Breast epithelium (tissue), 4 donors: ENCODE measurements at regions not wholly inside any gene's neighbourhood (a gene's known extent, or its start where the extent isn't known, plus 50 kb on each side); places are given as distances from the start of the nearest gene placed in this dataset.
A peak's percentile ranks its signal among the peaks of the same experiment; 100 is the strongest.

Experiments used
- DNase-seq, 2 donors: peaks; one replicate each; pipeline ENCODE4 v3.0.0-alpha.2; 2019; ENCODE audit warnings: low spot score in 2 of 2
- H3K27ac ChIP-seq, 2 donors: fragments of 200-600 bp; sonication (generic) in 1 of 2; one replicate each; pipeline ENCODE4 v1.5.1; 2016 to 2019; ENCODE audit warnings: mild to moderate bottlenecking in 1 of 2
- H3K27me3 ChIP-seq, 2 donors: fragments of 200-600 bp; sonication (generic) in 1 of 2; one replicate each; pipeline versions ENCODE4 v1.5.1 to v1.6.0; 2017 to 2019; ENCODE audit warnings: control low read depth in 1 of 2, mild to moderate bottlenecking in 1 of 2
- H3K36me3 ChIP-seq: fragments of 200-600 bp; one replicate; pipeline ENCODE4 v1.5.1; 2019
- H3K4me1 ChIP-seq, 2 donors: fragments of 200-600 bp; sonication (generic); one replicate each; pipeline ENCODE4 v1.5.1; 2016 to 2019; ENCODE audit warnings: control low read depth in 1 of 2
- H3K4me3 ChIP-seq, 3 donors: fragments of 200-600 bp; sonication (generic); 1 replicate in 2 of 3; 2 replicates in 1 of 3; pipeline ENCODE4 v1.5.1; 2016 to 2019; ENCODE audit warnings: mild to moderate bottlenecking in 3 of 3, moderate library complexity in 2 of 3
- H3K9me3 ChIP-seq, 2 donors: fragments of 200-600 bp; sonication (generic) in 1 of 2; one replicate each; pipeline ENCODE4 v1.5.1; 2016 to 2019; ENCODE audit warnings: control low read depth in 1 of 2
- POLR2A ChIP-seq: fragments of 450-650 bp; IDR thresholded peaks from one replicate; pipeline ENCODE4 v1.6.1; 2016; ENCODE audit warnings: antibody characterized with exemption, mild to moderate bottlenecking, moderate library complexity
- POLR2AphosphoS5 ChIP-seq, 3 donors: sonication (generic); formaldehyde crosslinking; IDR thresholded peaks; one replicate each; pipeline ENCODE4 v1.6.1; 2017; ENCODE audit warnings: antibody characterized with exemption in 3 of 3
- intact Hi-C: fragments of 100-400 bp; cut with DNase I; formaldehyde crosslinking; loops from one replicate; pipeline ENCODE4 v1.15.1; 2023; ENCODE audit warnings: low total_unique reads
- TF ChIP-seq, protein P1 (sequence below), 3 donors: fragments of 450-650 bp; IDR thresholded peaks; one replicate each; pipeline ENCODE4 v1.5.1; 2016 to 2017; ENCODE audit warnings: antibody characterized with exemption in 3 of 3, mild to moderate bottlenecking in 3 of 3, moderate library complexity in 3 of 3

DNA sequence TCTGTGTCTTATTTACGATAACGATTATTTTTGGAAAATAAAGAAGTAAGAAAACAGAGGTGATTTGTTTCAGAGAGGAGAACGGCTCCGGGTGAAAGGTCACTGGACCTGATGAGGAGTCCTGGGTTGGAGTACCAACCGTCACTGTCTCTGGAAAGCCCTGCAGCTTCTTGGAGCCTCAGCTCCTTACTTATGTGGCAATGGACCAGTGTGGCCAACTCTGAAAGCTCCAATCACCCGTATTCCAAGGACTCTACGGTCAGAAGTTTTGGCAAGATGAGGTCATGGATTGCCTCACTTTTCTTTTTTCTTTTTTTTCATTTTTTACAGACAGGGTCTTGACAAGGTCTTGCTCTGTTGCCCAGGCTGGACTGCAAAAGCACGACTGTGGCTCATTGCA is 84.8 kb downstream of the KLF4 start:
- H3K36me3 ChIP-seq = no peaks in the 10 kb centered on the region
- H3K9me3 ChIP-seq = no peaks in the 10 kb centered on the region
- no peak for TF ChIP-seq POLR2AphosphoS5 (IDR thresholded peaks at IDR 0.05)
- no peak for TF ChIP-seq POLR2A
- TF ChIP-seq, protein P1, sequence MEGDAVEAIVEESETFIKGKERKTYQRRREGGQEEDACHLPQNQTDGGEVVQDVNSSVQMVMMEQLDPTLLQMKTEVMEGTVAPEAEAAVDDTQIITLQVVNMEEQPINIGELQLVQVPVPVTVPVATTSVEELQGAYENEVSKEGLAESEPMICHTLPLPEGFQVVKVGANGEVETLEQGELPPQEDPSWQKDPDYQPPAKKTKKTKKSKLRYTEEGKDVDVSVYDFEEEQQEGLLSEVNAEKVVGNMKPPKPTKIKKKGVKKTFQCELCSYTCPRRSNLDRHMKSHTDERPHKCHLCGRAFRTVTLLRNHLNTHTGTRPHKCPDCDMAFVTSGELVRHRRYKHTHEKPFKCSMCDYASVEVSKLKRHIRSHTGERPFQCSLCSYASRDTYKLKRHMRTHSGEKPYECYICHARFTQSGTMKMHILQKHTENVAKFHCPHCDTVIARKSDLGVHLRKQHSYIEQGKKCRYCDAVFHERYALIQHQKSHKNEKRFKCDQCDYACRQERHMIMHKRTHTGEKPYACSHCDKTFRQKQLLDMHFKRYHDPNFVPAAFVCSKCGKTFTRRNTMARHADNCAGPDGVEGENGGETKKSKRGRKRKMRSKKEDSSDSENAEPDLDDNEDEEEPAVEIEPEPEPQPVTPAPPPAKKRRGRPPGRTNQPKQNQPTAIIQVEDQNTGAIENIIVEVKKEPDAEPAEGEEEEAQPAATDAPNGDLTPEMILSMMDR (IDR thresholded peaks at IDR 0.05) = no peak
- no peak overlapping the region for H3K27ac ChIP-seq
- no peaks in the 10 kb centered on the region for H3K27me3 ChIP-seq
- intact Hi-C loops = no loop called here
- H3K4me1 ChIP-seq = no peaks in the 10 kb centered on the region
- DNase-seq = no peak
- H3K4me3 ChIP-seq = no peak overlapping the region

- DNase-seq = no peak
- H3K4me1 ChIP-seq = no peaks in the 10 kb centered on the region
- intact Hi-C loops = no loop called here
- TF ChIP-seq POLR2AphosphoS5 (IDR thresholded peaks at IDR 0.05) (no peak), POLR2A (no peak)
- TF ChIP-seq, protein P1 (IDR thresholded peaks at IDR 0.05) = no peak
- no peak overlapping the region for H3K4me3 ChIP-seq
- H3K27me3 ChIP-seq = no peaks in the 10 kb centered on the region
- H3K9me3 ChIP-seq = no peaks in the 10 kb centered on the region
- H3K36me3 ChIP-seq = no peaks in the 10 kb centered on the region
- no peak overlapping the region for H3K27ac ChIP-seq
Measured at GRCh38 chr9:107404161-107404560, 85.4 kb downstream of the KLF4 start.

DNA sequence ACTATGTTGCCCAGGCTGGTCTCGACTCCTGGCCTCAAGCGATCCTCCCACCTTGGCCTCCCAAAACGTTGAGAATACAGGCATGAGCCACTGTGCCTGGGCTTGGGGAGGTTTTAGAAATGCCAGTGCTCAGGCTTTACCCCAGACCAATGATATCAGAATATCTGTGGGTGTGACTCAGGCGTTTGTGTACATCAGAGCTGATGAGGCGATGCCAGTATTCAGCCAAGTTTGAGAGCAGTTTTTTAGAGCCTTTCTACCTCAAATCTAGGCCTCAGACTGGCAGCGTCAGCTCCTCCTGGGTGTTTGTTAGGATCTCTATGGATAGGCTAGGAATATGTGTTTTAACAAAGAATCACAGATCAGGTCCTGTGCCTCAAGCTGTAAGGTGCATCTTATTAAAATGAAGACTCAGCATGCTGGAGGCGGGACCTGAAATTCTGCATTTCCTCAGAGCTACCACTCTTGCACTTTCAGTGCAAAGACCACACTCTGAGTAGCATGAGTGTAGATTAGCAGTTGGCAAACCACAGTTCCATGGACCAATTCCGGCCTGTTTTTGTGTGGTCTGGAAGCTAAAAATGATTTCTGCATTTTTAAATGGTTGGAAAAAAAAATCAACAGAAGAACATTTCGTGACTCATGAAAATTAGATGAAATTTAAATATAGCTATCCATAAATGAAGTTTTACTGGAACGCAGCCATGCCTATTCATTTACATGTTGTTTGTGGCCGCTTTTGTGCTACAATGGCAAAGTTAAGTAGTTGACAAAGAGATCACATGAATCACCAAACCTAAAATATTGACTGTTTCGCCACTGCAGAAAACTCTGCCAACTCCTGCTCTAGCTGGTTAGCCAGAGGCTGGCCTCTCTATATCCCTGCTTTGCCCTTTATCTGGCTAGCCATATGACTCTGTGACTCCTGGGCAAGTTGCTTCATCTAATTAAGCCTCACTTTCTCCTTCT is 92.2 kb downstream of the KLF4 start:
- Histone ChIP-seq H3K27me3 (no peaks in the 10 kb centered on the region), H3K27ac (peak overlapping the region in 1 of 2 donors; percentile 25), H3K4me3 (no peak overlapping the region), H3K4me1 (no peaks in the 10 kb centered on the region), H3K9me3 (no peaks in the 10 kb centered on the region), H3K36me3 (no peaks in the 10 kb centered on the region)
- intact Hi-C loops = no loop called here
- no peak for DNase-seq
- TF ChIP-seq POLR2AphosphoS5 (IDR thresholded peaks at IDR 0.05) (no peak), POLR2A (no peak)
- TF ChIP-seq, protein P1 (IDR thresholded peaks at IDR 0.05) = no peak

DNA sequence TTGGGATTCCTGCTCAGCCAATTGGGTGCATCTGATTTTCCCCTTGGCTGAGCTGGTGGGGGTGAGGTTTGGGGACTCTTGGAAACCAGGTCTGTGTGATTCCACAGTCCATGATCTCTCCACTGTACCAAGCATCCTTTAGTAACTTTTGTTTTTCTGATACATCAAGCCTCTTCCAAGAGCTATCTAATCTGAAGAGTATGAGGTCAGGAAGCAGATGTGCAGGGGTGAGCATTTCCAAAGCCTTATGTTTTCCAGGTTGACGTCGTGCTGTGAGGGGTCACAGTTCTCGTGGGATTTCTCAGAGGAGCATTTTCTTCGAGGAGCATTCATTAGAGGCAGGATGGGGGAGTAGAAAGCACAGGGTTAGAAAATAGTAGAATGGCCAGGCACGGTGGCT is 95.3 kb downstream of the KLF4 start:
- intact Hi-C loops = no loop called here
- no peak for DNase-seq
- H3K27me3 ChIP-seq = no peaks in the 10 kb centered on the region
- H3K36me3 ChIP-seq = no peaks in the 10 kb centered on the region
- TF ChIP-seq POLR2A (no peak), POLR2AphosphoS5 (IDR thresholded peaks at IDR 0.05) (peak in 1 of 3 donors; percentile 69)
- peaks cover 9 to 11% of the 10 kb centered on the region in 2 donors for H3K4me1 ChIP-seq
- no peak overlapping the region for H3K4me3 ChIP-seq
- H3K9me3 ChIP-seq = no peaks in the 10 kb centered on the region
- peak overlapping the region; percentile 0 to 21 for H3K27ac ChIP-seq

DNA sequence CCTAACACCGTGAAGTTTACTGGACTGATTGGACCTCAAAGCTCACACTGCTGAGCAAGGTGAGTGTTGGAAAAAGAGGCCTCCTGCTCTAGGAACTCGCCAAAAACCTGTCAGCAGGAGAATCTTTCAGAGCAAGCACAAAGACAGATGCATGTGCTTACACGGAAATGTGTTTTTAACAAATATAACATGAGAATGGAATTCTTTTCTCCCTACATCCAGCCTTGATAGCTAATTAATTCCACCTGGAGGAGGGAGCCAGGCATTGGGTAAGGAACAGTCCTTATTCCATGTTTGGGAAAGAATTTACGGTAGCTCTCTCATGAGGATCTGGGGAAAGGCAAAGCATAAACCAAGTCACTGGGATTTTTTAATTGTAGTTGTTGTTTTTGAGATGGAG is 98.8 kb downstream of the KLF4 start:
- intact Hi-C loops = no loop called here
- no peak for DNase-seq
- Histone ChIP-seq H3K4me1 (peaks cover 12 to 16% of the 10 kb centered on the region in 2 donors), H3K27me3 (no peaks in the 10 kb centered on the region), H3K27ac (peak overlapping the region; percentile 91 to 94), H3K36me3 (no peaks in the 10 kb centered on the region), H3K4me3 (no peak overlapping the region), H3K9me3 (no peaks in the 10 kb centered on the region)
- no peak for TF ChIP-seq POLR2A
- TF ChIP-seq, protein P1 (IDR thresholded peaks at IDR 0.05) = no peak
